H9 (cell line): ENCODE measurements at regions not wholly inside any gene's neighbourhood (a gene's known extent, or its start where the extent isn't known, plus 50 kb on each side); places are given as distances from the start of the nearest gene placed in this dataset.

Source experiments
- DNase-seq: peaks from one replicate; pipeline ENCODE4 v3.0.0-alpha.2; 2017
- H2AFZ ChIP-seq: one replicate; pipeline ENCODE4 v1.6.1; 2013; ENCODE audit warnings: mild to moderate bottlenecking, low read length, control low read depth, moderate library complexity
- H2AK5ac ChIP-seq: 2 replicates; pipeline ENCODE4 v1.6.1; 2013; ENCODE audit warnings: low read length, control low read depth, mixed read lengths; ENCODE audit not compliant: insufficient read length
- H2BK120ac ChIP-seq: one replicate; pipeline ENCODE4 v1.6.1; 2013; ENCODE audit warnings: low read depth, mild to moderate bottlenecking, low read length, control low read depth, inconsistent platforms; ENCODE audit not compliant: poor library complexity, severe bottlenecking
- H2BK12ac ChIP-seq: 2 replicates; pipeline ENCODE4 v1.6.1; 2013; ENCODE audit warnings: low read length, control low read depth, mixed read lengths, low read depth; ENCODE audit not compliant: insufficient read length
- H2BK15ac ChIP-seq: 2 replicates; pipeline ENCODE4 v1.6.1; 2013; ENCODE audit warnings: low read depth, low read length, control low read depth
- H2BK20ac ChIP-seq: one replicate; pipeline ENCODE4 v1.6.1; 2013; ENCODE audit warnings: low read depth, mild to moderate bottlenecking, low read length, control low read depth, inconsistent platforms; ENCODE audit not compliant: poor library complexity, severe bottlenecking
- H2BK5ac ChIP-seq: 2 replicates; pipeline ENCODE4 v1.6.1; 2013; ENCODE audit warnings: low read length, control low read depth, mixed read lengths; ENCODE audit not compliant: insufficient read length
- H3K14ac ChIP-seq: 2 replicates; pipeline ENCODE4 v1.6.1; 2013; ENCODE audit warnings: low read length, control low read depth; ENCODE audit not compliant: insufficient read depth
- H3K18ac ChIP-seq: 2 replicates; pipeline ENCODE4 v1.6.1; 2013; ENCODE audit warnings: low read depth, mild to moderate bottlenecking, mixed read lengths, low read length, control low read depth; ENCODE audit not compliant: insufficient read length
- H3K23ac ChIP-seq: 2 replicates; pipeline ENCODE4 v1.6.1; 2013; ENCODE audit warnings: low read length, control low read depth, mixed read lengths, low read depth; ENCODE audit not compliant: insufficient read length
- H3K23me2 ChIP-seq: 2 replicates; pipeline ENCODE4 v1.6.1; 2013; ENCODE audit warnings: low read depth, mild to moderate bottlenecking, mixed read lengths, low read length, control low read depth; ENCODE audit not compliant: insufficient read length, poor library complexity, severe bottlenecking
- H3K27ac ChIP-seq: 2 replicates; pipeline ENCODE4 v1.5.1; 2013; ENCODE audit warnings: low read length, control low read depth, mixed read lengths, low read depth; ENCODE audit not compliant: insufficient read length
- H3K27me3 ChIP-seq: 2 replicates; pipeline ENCODE4 v1.6.1; 2013; ENCODE audit warnings: low read length, control low read depth, inconsistent platforms; ENCODE audit not compliant: insufficient read depth
- H3K4ac ChIP-seq: 2 replicates; pipeline ENCODE4 v1.6.1; 2013; ENCODE audit warnings: low read depth, mild to moderate bottlenecking, control low read depth, inconsistent platforms, low read length, moderate library complexity
- H3K4me1 ChIP-seq: 2 replicates; pipeline ENCODE4 v1.6.1; 2013; ENCODE audit warnings: low read length, control low read depth, inconsistent platforms; ENCODE audit not compliant: insufficient read depth
- H3K4me2 ChIP-seq: 2 replicates; pipeline ENCODE4 v1.6.1; 2013; ENCODE audit warnings: low read length, control low read depth, mixed read lengths; ENCODE audit not compliant: insufficient read length, insufficient read depth
- H3K56ac ChIP-seq: 2 replicates; pipeline ENCODE4 v1.6.1; 2013; ENCODE audit warnings: low read depth, mild to moderate bottlenecking, mixed read lengths, low read length, control low read depth; ENCODE audit not compliant: insufficient read length
- H3K79me1 ChIP-seq: 2 replicates; pipeline ENCODE4 v1.6.1; 2013; ENCODE audit warnings: low read depth, mild to moderate bottlenecking, moderate library complexity, low read length, control low read depth, inconsistent platforms; ENCODE audit not compliant: insufficient read depth, poor library complexity, severe bottlenecking
- H3K79me2 ChIP-seq: 2 replicates; pipeline ENCODE4 v1.6.1; 2013; ENCODE audit warnings: low read length, control low read depth, inconsistent platforms; ENCODE audit not compliant: insufficient read depth
- H3K9ac ChIP-seq: 2 replicates; pipeline ENCODE4 v1.6.1; 2013; ENCODE audit warnings: low read length, control low read depth, mixed read lengths; ENCODE audit not compliant: insufficient read length; ENCODE audit errors: extremely low read depth
- H3K9me3 ChIP-seq: one replicate; pipeline ENCODE4 v1.6.1; 2013; ENCODE audit warnings: low read depth, low read length, inconsistent platforms; ENCODE audit not compliant: control insufficient read depth
- H3T11ph ChIP-seq: one replicate; pipeline ENCODE4 v1.6.1; 2013; ENCODE audit warnings: mild to moderate bottlenecking, low read length, control low read depth, inconsistent platforms
- H4K20me1 ChIP-seq: one replicate; pipeline ENCODE4 v1.6.1; 2013; ENCODE audit not compliant: control insufficient read depth, insufficient read length, insufficient read depth
- H4K5ac ChIP-seq: 2 replicates; pipeline ENCODE4 v1.6.1; 2013; ENCODE audit warnings: low read depth, mild to moderate bottlenecking, mixed read lengths, low read length, control low read depth; ENCODE audit not compliant: insufficient read length
- H4K8ac ChIP-seq: replicated peaks from 2 replicates; pipeline ENCODE4 v1.6.1; 2013; ENCODE audit warnings: low read length, control low read depth, mixed read lengths, low read depth; ENCODE audit not compliant: insufficient read length
- H4K91ac ChIP-seq: 2 replicates; pipeline ENCODE4 v1.6.1; 2013; ENCODE audit warnings: low read depth, mild to moderate bottlenecking, moderate library complexity, mixed read lengths, low read length, control low read depth; ENCODE audit not compliant: insufficient read length
- H3K27ac Mint-ChIP-seq, 3 experiments: 2 replicates in 2 of 3; 3 replicates in 1 of 3; pipeline ENCODE4 v1.8.0; 2020 to 2021; ENCODE audit warnings: mixed read lengths in 3 of 3, mild to moderate bottlenecking in 1 of 3, moderate library complexity in 1 of 3
- H3K27me3 Mint-ChIP-seq: 2 replicates; pipeline ENCODE4 v1.8.0; 2021; ENCODE audit warnings: low read depth, mild to moderate bottlenecking, moderate library complexity, mixed read lengths
- H3K36me3 Mint-ChIP-seq, 3 experiments: 2 replicates in 2 of 3; 3 replicates in 1 of 3; pipeline ENCODE4 v1.8.0; 2020 to 2021; ENCODE audit warnings: low read depth in 3 of 3, mixed read lengths in 3 of 3; ENCODE audit not compliant: insufficient read depth in 1 of 3
- H3K4me1 Mint-ChIP-seq, 2 experiments: 2 replicates each; pipeline ENCODE4 v1.8.0; 2020; ENCODE audit warnings: mixed read lengths in 2 of 2
- H3K4me3 Mint-ChIP-seq, 2 experiments: 2 replicates in 1 of 2; 3 replicates in 1 of 2; pipeline ENCODE4 v1.8.0; 2020 to 2021; ENCODE audit warnings: mild to moderate bottlenecking in 2 of 2, mixed read lengths in 2 of 2, moderate library complexity in 1 of 2
- H3K9me3 Mint-ChIP-seq, 2 experiments: 2 replicates in 1 of 2; 3 replicates in 1 of 2; pipeline ENCODE4 v1.8.0; 2020; ENCODE audit warnings: mild to moderate bottlenecking in 2 of 2, mixed read lengths in 2 of 2, moderate library complexity in 1 of 2
- WGBS: extraction: QIAGEN DNeasy Blood & Tissue Kit; methylation state at CpG from one replicate; pipeline ENCODE4 v1.1.7; 2013; ENCODE audit warnings: missing lambda C conversion rate, low lambda C conversion rate, mixed read lengths; ENCODE audit not compliant: insufficient read length; ENCODE audit errors: extremely low coverage; 5-methylcytosine and 5-hydroxymethylcytosine counted together
- TF ChIP-seq, protein P1 (sequence below): fragments of 200-600 bp; sonication (generic); conservative IDR thresholded peaks from 3 replicates; pipeline ENCODE4 v1.8.0; 2021; ENCODE audit warnings: antibody characterized with exemption, mild to moderate bottlenecking

DNA sequence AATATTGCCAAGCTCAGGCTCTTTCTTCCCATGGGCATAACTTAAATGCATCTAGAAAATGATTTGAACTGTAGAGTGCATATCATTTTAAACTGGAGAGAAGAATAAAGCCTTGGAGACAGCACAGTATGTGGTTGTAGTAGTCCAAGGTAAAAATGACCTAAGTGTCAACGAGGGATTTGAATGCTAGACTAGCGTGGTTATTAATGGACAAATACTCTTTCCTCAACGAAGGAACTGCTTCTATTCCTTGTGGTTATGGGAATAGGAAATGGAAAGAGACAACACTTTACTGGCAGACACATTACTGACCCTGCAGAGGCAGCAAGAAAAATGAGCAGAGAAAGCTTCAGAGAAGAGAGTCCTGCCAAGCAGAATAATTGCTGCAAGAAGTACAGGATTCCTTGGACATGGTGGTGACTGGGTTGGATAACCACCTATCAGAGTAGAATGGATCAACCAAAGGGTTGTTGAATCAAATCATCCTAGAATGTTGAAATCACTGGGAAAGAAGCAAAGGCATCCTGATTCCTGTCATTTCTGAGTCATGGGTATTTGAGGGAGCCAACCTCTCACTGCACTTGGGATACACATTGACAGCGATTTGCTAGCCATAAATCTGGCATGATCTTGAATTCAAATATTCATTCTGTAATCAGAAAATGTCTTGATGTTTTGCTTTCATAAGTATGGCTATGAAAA is 258.1 kb upstream of the EPHA7 start:
- Mint-ChIP-seq H3K4me1 (no peaks in the 10 kb centered on the region), H3K36me3 (no peaks in the 10 kb centered on the region), H3K27me3 (no peaks in the 10 kb centered on the region), H3K9me3 (no peaks in the 10 kb centered on the region), H3K27ac (no peak overlapping the region), H3K4me3 (no peak overlapping the region)
- Histone ChIP-seq H4K91ac (no peak overlapping the region), H3K56ac (no peak overlapping the region), H3K79me2 (no peaks in the 10 kb centered on the region), H3K9ac (no peak overlapping the region), H2BK15ac (no peak overlapping the region), H2BK120ac (no peak overlapping the region), H3K14ac (no peak overlapping the region), H3K27me3 (no peaks in the 10 kb centered on the region), H3K9me3 (no peaks in the 10 kb centered on the region), H3K4me2 (no peak overlapping the region), H3K23ac (no peak overlapping the region), H4K8ac (no peak overlapping the region), H3K79me1 (no peaks in the 10 kb centered on the region), H2BK5ac (no peak overlapping the region), H3T11ph (no peak overlapping the region), H3K18ac (no peak overlapping the region), H3K27ac (no peak overlapping the region), H2AFZ (no peak overlapping the region), H2BK20ac (no peak overlapping the region), H3K4ac (no peak overlapping the region), H4K20me1 (no peaks in the 10 kb centered on the region), H2BK12ac (no peak overlapping the region), H2AK5ac (no peak overlapping the region), H4K5ac (no peak overlapping the region), H3K4me1 (no peaks in the 10 kb centered on the region), H3K23me2 (no peaks in the 10 kb centered on the region)
- WGBS, result no CpG with 5 or more reads among the region's 4 CpGs
- TF ChIP-seq, protein P1, sequence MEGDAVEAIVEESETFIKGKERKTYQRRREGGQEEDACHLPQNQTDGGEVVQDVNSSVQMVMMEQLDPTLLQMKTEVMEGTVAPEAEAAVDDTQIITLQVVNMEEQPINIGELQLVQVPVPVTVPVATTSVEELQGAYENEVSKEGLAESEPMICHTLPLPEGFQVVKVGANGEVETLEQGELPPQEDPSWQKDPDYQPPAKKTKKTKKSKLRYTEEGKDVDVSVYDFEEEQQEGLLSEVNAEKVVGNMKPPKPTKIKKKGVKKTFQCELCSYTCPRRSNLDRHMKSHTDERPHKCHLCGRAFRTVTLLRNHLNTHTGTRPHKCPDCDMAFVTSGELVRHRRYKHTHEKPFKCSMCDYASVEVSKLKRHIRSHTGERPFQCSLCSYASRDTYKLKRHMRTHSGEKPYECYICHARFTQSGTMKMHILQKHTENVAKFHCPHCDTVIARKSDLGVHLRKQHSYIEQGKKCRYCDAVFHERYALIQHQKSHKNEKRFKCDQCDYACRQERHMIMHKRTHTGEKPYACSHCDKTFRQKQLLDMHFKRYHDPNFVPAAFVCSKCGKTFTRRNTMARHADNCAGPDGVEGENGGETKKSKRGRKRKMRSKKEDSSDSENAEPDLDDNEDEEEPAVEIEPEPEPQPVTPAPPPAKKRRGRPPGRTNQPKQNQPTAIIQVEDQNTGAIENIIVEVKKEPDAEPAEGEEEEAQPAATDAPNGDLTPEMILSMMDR, result no peak
- no peak for DNase-seq
